H54 (cell line): ENCODE measurements at regions not wholly inside any gene's neighbourhood (a gene's known extent, or its start where the extent isn't known, plus 50 kb on each side); places are given as distances from the start of the nearest gene placed in this dataset.

Source experiments
- DNase-seq: peaks from one replicate; pipeline ENCODE4 v3.0.0; 2011; ENCODE audit warnings: low spot score, mixed read lengths; ENCODE audit not compliant: insufficient read length
- FAIRE-seq: peaks from 3 replicates; lab custom pipeline; 2011; peaks lifted over from hg19 to GRCh38; lab: Jason Lieb, UNC
- POLR2A ChIP-seq: IDR thresholded peaks from 2 replicates; pipeline ENCODE4 v1.6.1; 2011; ENCODE audit warnings: low read depth, mild to moderate bottlenecking, low read length

- no peak for TF ChIP-seq POLR2A
- FAIRE-seq, result no peak
- no peak for DNase-seq
These were observed 57.5 kb upstream of the ATL2 start for GRCh38 chr2:38434595-38434994.

GRCh38 chr2:38433607-38433975 lies 56.5 kb upstream of the ATL2 start:
- FAIRE-seq (no peak), DNase-seq (no peak)
- no peak for TF ChIP-seq POLR2A

GRCh38 chr2:38432820-38433606 lies 55.9 kb upstream of the ATL2 start:
- TF ChIP-seq POLR2A, result no peak
- FAIRE-seq, result no peak
- no peak for DNase-seq

GRCh38 chr2:38430597-38431207 lies 53.6 kb upstream of the ATL2 start:
- FAIRE-seq (no peak), DNase-seq (no peak)
- TF ChIP-seq POLR2A, result no peak

GRCh38 chr2:38430196-38430595 lies 53.1 kb upstream of the ATL2 start:
- no peak for DNase-seq
- TF ChIP-seq POLR2A, result no peak
- FAIRE-seq, result no peak

- no peak for FAIRE-seq
- TF ChIP-seq POLR2A, result no peak
- no peak for DNase-seq
These were observed 50.9 kb upstream of the ATL2 start for GRCh38 chr2:38427936-38428335.

- FAIRE-seq, result no peak
- no peak for DNase-seq
- no peak for TF ChIP-seq POLR2A
These were observed 50.0 kb upstream of the ATL2 start for GRCh38 chr2:38427054-38427453.
